ENCODE measurements at regions not wholly inside any gene's neighbourhood (a gene's known extent, or its start where the extent isn't known, plus 50 kb on each side); places are given as distances from the start of the nearest gene placed in this dataset.
A peak's percentile ranks its signal among the peaks of the same experiment; 100 is the strongest.

- TF ChIP-seq REST (IDR thresholded peaks at IDR 0.05; ENCODE audit: unreplicated experiment) (no peak), CREB1 (CRISPR knock-in tag; IDR thresholded peaks at IDR 0.05; ENCODE audit: low read depth) (no peak), POLR2AphosphoS5 (IDR thresholded peaks at IDR 0.05; ENCODE audit: low read depth) (no peak), ZNF462 (CRISPR knock-in tag; IDR thresholded peaks at IDR 0.05) (no peak), JUNB (IDR thresholded peaks at IDR 0.05; ENCODE audit: unreplicated experiment) (no peak), NANOG (IDR thresholded peaks at IDR 0.05; ENCODE audit: borderline replicate concordance) (no peak)
These were observed 341.2 kb downstream of the CYP26B1 start (continued) for GRCh38 chr2:71806432-71806831.

- H3K27me3 ChIP-seq (ENCODE audit: insufficient read depth): no peaks in the 10 kb centered on the region
- H3K4me1 ChIP-seq (ENCODE audit: insufficient read depth): no peaks in the 10 kb centered on the region
- no peak overlapping the region for H3K27ac ChIP-seq (ENCODE audit: low read depth)
- Mint-ChIP-seq H3K36me3 (ENCODE audit: low read depth) (no peaks in the 10 kb centered on the region), H3K27me3 (ENCODE audit: insufficient read depth, low read depth, poor library complexity) (peaks cover 8% of the 10 kb centered on the region), H3K4me3 (no peak overlapping the region), H3K9me3 (no peaks in the 10 kb centered on the region), H3K27ac (no peak overlapping the region), H3K4me1 (peaks cover 3% of the 10 kb centered on the region; the same call in 1 of the 3 replicates)
- peak; percentile 10 for DNase-seq (ENCODE audit: low spot score)
- peaks cover 15% of the 10 kb centered on the region; the same call in 1 of the 2 replicates for H3K9me2 ChIP-seq (ENCODE audit: insufficient read depth)
- no peaks in the 10 kb centered on the region for H3K79me2 ChIP-seq (replicated peaks; ENCODE audit: insufficient read depth)
- no peaks in the 10 kb centered on the region for H3F3A ChIP-seq (replicated peaks; ENCODE audit: low read depth)
- H2AFZ ChIP-seq: no peak overlapping the region
- H3K4me2 ChIP-seq: no peak overlapping the region
- ATAC-seq: no peak
- no peaks in the 10 kb centered on the region for H4K20me1 ChIP-seq (replicated peaks; ENCODE audit: insufficient read depth)
- no peaks in the 10 kb centered on the region for H3K36me3 ChIP-seq (ENCODE audit: insufficient read depth)
- H3K4me3 ChIP-seq: no peak overlapping the region
- TF ChIP-seq NANOG (IDR thresholded peaks at IDR 0.05; ENCODE audit: borderline replicate concordance): no peak
- no peak for TF ChIP-seq EZH2 (IDR thresholded peaks at IDR 0.05; ENCODE audit: low read depth, unreplicated experiment)
- TF ChIP-seq CREB1 (CRISPR knock-in tag; IDR thresholded peaks at IDR 0.05; ENCODE audit: low read depth): no peak
- no peak for TF ChIP-seq STAT1 (IDR thresholded peaks at IDR 0.05; ENCODE audit: unreplicated experiment)
These were observed 343.3 kb downstream of the CYP26B1 start for GRCh38 chr2:71804281-71804751.
